ENCODE measurements at regions not wholly inside any gene's neighbourhood (a gene's known extent, or its start where the extent isn't known, plus 50 kb on each side); places are given as distances from the start of the nearest gene placed in this dataset.

DNA sequence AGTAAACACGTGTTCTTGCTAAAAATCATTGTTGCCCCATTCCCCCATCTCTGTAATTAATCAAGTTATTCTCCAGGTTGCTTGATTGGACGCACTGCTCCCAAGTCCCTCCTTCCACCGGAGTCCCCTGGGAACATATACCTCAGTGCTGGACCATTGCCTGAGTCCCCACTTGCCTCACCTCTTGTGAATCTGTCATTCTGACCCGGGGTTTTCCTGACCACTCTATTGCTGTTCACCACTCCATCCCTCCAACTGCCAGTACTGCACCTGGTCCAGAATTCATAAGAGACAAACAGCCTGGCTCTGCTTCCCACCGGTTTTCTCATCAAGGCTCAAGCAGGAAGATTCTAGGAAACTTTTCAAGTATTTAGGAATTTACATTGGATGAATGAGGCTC, 555.9 kb downstream of the VRK1 start:
- no peak for DNase-seq (ENCODE audit: low read depth)

DNA sequence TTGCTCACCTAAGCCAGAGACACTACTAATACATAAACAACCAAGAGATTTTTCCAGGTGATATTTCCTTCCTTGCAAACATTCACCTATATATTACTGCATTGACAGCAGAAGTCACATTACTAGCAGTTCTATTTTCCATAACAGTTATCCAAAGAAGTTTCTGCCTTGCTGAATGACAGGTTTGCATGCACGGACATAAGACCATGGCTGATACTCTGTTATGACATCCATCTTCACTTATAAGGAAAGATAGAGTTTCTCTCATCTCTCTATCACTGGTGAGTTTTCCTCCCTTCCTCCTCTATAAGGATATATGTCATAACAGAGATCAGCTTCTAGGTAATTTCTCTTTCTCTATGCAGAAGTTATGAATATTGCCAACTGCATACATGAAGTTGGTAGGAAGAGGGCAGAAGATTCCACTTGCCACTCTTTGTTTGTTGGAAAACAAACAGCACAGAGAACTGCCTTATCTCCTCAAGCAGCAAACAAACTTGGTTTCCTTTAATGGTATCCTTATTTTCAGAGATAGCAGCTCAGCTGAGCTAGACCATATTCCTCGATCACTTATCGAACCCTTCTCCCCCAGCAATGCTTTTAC, 557.0 kb downstream of the VRK1 start:
- no peak for DNase-seq (ENCODE audit: low read depth)

DNA sequence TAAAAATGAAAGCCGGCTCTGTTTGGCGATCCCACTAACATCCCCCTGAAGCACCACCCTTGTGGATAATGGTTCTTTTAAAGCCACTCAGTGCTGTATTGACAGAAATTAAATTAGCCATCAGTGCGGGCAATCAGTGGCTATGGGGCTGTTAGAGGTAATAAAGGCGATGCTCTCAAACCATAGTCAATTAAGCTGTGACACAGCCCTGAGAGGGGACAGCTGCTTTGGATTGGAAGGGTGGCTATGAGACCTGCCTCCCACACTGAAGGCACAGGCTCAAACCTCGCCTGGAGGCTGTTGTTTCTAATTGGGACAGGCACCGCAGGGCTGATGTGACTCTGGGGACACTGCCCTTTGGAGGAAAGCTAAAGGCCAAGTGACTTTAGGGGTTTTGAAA, 562.2 kb downstream of the VRK1 start:
- DNase-seq (ENCODE audit: low read depth): no peak

DNA sequence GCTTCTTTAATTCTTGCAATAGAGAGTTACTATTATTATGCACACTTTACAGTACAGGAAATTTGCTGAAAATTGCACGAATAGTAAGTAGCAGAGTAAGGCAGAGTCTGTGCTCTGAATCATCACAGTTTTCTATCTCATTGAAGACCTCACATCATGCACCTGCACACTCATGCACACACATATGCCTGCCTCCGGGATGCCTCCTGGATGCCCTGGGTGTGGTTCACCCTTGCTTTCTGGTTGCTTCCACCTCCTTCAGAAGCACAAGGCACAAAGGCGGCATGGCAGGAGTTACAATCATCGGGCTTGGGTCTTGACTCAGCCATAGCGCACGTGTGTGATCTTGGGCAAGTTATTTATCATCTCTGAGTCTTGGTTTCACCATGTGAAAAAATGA, 564.0 kb downstream of the VRK1 start:
- no peak for DNase-seq (ENCODE audit: low read depth)

DNA sequence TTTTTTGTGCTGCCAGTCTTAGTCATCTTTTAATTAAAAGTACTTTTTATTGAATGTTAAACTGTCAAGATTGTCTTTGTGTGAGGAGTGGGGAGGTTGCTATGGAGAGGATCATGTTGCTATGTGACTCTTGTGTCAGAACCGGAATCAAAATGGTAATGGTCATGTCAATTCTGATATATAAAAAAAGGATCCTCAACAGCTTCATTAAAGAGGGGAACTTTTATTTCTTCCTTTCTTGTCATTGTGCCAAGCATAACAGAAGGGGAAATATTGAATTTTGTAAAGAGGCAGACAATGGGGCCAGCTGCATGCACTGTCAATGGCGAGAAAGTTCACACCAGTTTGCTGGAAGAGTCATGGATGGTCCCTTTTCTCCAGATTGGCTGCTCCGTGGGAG, 564.8 kb downstream of the VRK1 start:
- no peak for DNase-seq (ENCODE audit: low read depth)

DNA sequence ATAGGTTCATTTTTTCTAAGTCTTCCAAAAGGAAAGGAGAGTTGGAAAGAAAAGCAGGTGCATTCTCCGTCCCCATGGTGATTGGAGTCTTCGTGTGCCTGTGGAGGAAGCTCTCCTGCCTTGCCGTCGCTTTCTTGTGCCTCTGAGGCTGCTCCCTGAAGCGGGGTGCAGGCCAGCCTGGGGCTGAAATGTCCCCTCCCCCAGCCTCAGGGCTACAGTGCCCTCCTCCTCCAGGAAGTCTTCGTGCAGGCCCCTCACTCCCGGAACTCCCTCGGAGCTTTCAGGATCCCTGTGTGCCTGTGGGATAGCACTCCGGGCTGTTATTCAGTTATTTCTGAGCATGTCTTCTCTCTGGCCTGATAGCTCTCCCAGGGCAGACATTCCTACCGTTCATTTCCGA, 569.2 kb downstream of the VRK1 start:
- no peak for DNase-seq (ENCODE audit: low read depth)

DNA sequence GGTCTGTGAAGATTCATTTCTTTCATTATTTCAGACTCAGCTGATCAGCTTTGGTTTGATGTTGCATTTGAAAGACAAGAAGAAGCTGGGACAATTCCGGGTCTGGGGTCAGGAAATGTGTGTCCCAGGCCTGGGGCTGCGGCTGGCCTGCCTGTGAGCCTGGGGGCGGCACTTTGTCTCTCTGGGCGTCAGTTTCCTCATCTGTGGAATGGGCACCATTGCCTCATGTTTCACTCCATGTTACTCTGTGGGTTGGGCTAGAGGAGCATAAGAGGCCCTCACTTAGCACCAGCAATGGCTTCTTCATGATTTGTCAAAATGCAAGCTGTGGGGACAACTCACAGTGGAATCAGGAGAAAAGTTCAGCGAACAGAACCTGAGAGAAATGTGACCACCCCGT, 570.1 kb downstream of the VRK1 start:
- DNase-seq (ENCODE audit: low read depth): no peak

DNA sequence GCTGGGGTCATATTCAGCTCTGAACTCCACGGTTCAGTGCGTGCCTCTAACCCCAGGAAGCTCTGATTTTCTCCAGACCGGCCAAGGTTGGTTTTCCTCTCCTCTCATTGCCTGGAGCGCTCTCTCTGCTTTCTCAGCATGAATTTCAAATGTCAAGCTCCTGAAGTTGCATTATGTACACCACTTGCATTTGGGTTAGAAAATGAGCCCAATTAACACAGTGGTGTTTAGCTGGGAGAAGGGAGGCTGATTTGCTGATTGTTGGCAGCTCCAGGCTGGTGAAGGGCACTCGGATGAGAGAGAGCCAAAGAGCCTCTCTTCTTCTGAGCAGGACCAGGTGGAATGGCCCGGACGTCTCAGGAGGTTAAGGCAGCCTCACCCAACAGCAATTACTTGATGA, 570.9 kb downstream of the VRK1 start:
- DNase-seq (ENCODE audit: low read depth): no peak

DNA sequence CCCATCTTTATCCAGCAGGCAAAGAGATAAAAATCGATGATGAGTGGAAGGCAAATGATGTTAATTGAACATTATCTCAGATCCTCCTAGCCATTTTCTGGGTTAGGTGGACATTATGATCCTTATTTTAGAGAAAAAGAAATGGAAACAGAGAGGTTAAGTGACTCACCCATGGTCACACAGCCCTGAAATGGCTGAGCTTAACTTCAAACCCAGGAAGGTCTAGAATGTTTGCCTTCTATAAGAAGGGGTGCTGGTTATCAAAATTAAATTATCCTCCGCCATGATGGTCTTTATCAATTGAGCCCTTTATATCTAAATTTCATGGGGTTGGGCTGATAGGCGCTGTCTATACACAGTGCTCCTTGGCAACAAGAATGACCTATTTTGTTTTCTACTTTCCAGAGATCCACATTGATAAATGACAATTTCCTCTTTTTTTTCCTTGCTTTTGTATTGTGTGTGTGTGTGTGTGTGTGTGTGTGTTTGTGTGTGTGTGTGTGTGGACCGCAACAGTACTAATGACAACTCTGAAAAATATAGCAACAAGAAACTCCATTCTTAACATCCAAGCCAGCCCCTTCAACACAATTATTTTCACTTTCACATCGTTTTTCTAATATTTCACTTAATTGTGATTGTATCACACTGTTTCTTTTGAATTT, 571.9 kb downstream of the VRK1 start:
- DNase-seq (ENCODE audit: low read depth): no peak

DNA sequence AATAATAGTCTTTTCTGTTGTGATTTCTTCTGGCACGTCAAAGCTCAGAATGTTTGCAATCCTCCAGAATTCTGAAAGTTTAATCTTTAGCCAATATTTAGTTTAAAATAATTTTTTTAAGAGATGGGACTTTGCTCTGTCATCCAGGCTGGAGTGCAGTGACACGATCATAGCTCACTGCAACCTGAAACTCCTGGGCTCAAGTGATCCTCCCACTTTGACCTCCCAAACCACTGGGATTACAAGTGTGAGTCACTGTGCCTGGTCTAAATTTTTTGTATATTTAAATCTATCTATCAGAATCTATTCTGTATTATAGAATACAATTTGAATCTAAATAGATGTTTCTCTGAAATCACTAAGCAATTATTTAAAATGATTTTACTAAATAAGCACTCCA, 572.7 kb downstream of the VRK1 start:
- DNase-seq (ENCODE audit: low read depth): no peak

DNA sequence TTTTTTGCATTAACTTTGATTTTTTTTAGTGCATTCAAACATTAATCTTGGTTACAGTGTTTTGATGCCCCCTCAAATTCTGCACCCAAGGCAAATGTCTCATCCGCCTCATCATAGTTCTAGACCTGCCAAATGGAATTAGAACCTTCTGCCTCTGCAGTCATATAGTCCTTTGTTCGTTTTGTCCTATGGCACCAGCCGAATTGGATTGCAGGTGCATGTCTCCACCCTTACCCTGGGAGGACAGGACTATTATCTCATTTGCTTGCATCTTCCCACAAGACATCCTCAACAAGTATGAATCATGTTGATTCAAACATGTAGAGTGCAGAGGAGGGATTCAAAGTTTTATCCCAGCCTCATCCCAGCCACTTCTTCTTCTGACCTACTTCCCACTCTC, 579.1 kb downstream of the VRK1 start:
- DNase-seq (ENCODE audit: low read depth): no peak

DNA sequence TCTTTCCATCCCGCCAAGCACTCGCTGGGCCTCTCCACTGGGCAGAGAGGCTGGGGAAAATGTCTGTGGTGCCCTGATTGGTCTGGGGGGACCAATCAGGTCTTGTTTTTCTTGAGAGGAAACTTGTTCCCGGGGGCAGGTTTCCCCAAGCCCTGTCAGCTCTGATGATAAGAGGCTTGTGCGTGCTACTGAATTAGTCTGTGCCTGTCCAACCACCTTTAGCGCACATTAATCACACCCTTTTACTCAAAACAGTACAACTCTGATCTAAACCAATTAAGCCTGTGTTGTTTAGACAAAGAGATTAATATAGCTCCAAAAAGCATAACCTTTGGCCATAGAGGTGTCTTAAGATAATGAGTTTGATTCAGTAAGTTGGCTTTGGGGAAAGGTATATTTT, 580.4 kb downstream of the VRK1 start:
- no peak for DNase-seq (ENCODE audit: low read depth)

DNA sequence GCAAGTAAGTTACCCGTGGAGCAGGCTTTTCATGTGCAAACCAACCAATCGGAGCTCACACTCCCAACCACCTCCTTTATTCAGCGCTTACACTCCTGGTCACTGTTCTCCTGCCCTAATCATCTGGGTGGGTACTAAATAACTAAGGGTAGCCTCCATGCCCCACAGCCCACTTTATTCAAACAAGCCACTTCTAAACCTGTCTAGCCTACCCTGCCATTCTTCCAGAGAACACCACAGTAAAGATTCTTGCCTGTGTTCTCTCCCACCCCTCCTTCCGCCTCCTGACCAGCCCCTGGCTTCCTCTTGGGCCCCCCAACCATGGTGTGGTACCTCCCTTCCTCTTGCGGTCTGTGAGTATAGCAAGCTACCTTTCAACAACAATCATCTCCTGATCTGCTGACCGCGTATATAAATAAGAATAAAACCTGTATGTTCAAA, 581.9 kb downstream of the VRK1 start:
- DNase-seq (ENCODE audit: low read depth): no peak

DNA sequence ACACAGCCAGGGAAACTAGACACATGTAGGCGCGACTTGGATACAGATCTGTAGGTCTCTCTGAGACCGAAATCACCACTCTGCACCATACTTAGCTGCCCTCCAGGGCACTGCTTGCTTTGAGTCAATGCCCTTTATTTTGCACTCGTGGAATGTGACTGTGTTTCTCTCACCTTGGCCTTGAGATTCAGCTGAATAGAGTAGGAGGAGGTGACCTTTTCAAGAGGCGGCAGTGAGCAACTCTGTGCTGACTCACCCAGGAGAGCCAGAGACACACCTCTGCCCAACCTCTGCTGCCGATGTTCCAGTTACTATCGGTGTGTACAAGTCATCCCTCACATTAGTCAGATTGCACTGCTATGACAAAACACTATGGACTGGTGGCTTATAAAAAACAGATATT, 583.4 kb downstream of the VRK1 start:
- DNase-seq (ENCODE audit: low read depth): no peak

DNA sequence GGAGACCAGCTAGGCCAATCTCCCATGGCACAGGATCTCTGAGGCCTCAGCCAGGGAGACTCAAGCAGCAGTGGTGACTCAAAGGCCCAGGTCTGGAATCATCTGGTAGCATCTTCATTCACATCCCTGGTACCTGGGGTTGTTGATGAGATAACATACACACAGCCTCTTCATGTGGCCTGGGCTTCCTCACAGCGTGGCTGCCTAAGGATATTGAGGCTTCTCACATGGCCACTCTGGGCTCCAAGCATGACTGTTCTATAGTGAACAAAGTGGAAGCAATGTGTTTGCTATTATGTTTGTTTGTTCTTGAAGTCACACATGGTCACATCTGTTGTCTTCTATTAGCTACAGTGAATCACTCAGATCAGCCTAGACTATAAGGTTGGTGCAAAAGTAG, 584.1 kb downstream of the VRK1 start:
- DNase-seq (ENCODE audit: low read depth): no peak

DNA sequence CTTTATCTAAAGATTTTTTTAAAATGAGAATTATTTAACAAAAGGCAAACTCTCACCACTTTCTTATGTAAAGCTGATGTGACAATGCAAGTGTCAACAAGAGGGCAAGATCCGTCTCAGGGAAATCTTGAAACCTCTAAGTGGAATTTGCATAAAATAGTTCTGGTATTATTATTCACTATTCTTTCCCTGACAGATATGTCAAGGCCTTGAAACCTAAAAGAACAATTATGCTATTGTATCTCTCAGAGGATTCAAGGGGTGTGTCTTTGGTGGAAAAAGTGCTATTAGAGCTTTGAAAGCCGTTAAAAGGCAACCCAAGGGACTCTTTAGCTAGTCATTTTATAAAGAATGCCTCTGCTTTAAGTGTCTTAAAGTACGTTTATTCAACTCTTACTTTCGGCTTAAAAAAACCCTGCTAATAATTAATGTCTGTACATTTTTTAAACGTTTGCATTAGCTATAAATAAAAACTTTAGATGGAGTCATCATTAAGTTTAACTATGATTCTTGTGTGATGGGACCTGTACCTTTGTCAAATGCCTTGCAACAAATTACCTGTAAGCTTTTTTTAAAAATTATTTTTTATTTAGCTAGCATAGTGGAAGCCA, 585.5 kb downstream of the VRK1 start:
- no peak for DNase-seq (ENCODE audit: low read depth)

DNA sequence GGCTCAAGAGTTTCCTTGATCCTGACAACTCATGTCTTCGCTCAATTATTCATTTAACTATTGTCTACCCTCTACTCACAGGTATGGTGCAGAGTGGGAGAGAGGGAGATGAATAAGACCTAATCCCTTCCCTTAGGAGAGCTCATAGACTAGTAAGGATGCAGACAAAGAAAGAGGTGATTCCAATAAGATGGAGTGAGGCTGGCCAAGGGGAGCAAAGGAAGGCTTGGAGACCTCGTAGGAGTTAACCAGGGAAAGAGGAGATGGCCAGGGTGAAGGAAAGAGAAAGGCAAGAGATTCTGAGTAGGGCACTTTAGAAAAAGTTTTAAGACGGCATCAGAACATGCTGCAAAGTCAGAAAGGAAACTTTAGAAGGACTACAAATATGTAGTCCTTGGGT, 588.5 kb downstream of the VRK1 start:
- no peak for DNase-seq (ENCODE audit: low read depth)

DNA sequence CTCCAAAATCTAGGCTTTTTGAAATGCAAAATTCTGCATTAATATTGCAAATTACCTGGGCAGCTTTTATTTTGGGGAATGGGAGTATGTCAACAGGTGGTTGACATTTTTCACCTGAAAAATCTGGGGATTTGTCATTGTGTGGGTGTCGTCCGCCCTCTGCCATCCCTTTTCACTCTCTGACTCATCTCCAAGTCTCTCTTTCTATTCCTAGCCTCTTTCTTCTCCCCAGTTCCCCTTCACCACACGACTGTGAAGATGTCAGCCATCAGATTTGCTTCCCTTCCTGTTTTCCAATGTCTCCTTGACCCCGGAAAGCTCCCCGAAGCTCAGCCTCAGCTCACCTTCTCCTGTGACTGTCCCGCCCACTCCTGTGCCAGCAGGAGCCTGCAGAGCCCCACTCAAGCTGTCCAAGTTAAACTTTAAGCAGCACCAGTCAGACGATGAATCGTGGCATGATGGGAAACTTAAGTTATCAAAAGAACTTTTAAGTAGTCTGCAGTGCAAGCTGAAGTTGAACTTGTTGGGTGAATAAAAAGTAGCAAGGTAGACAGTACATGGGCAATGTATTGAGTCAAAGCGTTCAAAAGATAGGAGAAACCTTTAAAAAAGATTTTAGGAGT, 590.2 kb downstream of the VRK1 start:
- no peak for DNase-seq (ENCODE audit: low read depth)

DNA sequence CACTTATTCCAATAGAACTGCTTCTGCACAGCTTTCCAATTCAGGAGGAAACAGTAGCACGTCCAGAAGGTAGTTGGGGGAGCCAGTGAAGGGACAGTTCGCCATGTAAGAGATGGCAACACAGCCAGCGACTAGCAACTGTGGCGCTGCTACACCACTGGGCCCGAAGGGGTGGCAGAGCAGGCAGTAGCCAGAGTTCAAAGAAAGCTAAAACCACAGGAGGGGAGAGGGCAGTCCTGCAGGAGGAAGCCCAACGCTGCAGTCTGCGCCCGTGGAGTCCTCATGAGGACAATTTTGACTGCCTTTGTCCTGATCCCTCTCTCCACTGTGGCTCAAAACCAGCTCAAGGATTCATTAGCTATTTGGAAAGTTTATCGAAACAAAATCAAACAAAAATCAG, 591.2 kb downstream of the VRK1 start:
- DNase-seq (ENCODE audit: low read depth): no peak

DNA sequence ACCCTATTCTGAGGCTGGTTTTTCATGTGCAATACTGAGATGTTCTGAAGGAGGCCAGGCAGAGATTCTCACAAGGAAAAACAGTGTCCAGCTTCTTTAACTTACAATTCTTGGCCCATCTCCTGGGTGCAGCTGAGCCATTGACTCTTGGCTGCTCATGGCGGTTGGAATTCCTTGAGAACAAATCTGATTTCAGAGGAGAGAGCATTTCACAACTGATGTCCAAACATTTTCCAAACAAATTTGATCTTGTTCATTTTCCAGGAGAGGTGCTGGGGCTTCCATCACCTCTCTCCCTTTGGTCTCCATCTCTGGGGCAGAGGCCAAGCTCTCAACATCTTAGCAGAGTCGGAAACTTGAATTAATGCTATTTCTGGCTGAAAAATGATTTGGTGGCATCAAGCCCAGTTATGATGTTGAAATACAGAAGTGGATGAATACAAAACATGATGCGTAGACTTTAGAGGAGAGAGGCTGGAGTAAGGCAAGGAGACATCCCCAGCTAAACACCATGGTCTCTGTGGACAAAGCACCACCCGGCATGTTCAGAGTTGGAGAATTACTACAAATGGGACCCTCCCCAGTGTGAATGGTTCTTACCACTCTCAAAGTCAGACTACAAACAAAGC, 593.0 kb downstream of the VRK1 start:
- DNase-seq (ENCODE audit: low read depth): no peak

DNA sequence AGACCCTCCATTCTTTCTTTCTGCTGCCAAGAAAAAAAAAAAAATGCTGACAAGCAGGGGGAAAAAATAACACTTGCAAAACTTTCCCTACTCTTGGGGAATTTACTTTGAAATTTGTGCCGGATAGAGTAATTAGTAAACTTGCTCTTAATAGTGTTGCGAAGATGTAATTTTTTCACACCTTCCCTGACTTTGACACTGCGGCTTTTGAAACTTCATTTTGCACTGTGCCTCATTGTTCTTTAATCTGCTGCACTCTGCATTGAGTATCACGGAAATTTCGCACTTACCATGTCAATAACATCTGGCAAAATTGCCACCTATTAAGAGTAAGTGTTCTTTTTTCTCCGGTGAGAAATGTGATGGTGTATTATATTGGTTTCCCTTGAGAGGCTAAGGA, 596.1 kb downstream of the VRK1 start:
- DNase-seq (ENCODE audit: low read depth): no peak

DNA sequence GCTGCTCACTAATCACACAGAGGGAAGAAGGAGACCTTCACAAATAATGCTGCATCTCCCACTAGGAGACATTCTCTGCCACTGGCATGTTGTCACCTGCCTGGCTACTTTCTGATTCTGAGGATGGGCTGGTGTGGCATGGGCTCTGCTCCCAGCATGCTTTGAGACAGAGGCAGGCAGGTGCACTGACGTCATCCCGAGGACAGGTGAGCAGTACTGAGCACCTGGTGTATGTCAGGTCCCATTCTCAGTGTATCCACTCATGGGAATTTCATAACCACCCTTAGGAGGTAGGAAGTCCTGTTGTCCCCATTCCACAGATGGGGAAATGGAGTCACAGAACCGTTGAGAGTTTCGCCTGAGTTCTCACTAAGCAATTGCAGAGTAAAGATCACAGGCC, 597.9 kb downstream of the VRK1 start:
- DNase-seq (ENCODE audit: low read depth): no peak

DNA sequence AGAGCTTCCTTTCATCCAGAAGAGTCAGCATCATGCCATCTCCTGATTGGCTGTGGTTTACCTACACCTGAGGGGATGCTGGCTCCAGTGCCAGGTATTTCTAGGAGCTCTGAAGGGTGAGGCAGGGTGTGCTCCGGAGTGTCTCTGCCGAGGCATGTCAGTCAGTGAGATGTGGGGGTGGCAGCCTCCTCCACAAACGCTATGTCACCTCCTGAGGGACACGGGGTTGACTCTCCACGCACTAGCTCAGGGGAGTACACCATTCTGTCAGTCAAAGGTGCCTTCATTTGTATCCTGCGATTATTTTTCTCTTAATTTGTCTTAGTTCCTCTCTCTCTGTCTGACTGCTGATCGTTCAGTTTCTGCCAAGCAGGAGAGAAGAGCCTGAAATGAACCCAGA, 604.5 kb downstream of the VRK1 start:
- no peak for DNase-seq (ENCODE audit: low read depth)

All from T-helper 22 cell (primary cell).